ENCODE measurements at regions not wholly inside any gene's neighbourhood (a gene's known extent, or its start where the extent isn't known, plus 50 kb on each side); places are given as distances from the start of the nearest gene placed in this dataset.
A peak's percentile ranks its signal among the peaks of the same experiment; 100 is the strongest.

- no peak overlapping the region for H2AFZ ChIP-seq (ENCODE audit: low read depth, low read length)
- no peaks in the 10 kb centered on the region for H3K27me3 ChIP-seq (ENCODE audit: insufficient read depth, low read length)
- FAIRE-seq: no peak
- Mint-ChIP-seq H3K4me1 (ENCODE audit: low read depth, unreplicated experiment) (peaks cover 2% of the 10 kb centered on the region), H3K4me3 (ENCODE audit: unreplicated experiment) (no peak overlapping the region), H3K9me3 (ENCODE audit: unreplicated experiment) (no peaks in the 10 kb centered on the region), H3K36me3 (ENCODE audit: low read depth, unreplicated experiment) (no peaks in the 10 kb centered on the region), H3K27ac (ENCODE audit: unreplicated experiment) (no peak overlapping the region), H3K27me3 (ENCODE audit: low read depth, unreplicated experiment) (no peaks in the 10 kb centered on the region)
- DNase-seq (ENCODE audit: low read depth): no peak
- TF ChIP-seq EZH2 (IDR thresholded peaks at IDR 0.05; ENCODE audit: insufficient read depth, low read length): no peak
- TF ChIP-seq, protein P1, sequence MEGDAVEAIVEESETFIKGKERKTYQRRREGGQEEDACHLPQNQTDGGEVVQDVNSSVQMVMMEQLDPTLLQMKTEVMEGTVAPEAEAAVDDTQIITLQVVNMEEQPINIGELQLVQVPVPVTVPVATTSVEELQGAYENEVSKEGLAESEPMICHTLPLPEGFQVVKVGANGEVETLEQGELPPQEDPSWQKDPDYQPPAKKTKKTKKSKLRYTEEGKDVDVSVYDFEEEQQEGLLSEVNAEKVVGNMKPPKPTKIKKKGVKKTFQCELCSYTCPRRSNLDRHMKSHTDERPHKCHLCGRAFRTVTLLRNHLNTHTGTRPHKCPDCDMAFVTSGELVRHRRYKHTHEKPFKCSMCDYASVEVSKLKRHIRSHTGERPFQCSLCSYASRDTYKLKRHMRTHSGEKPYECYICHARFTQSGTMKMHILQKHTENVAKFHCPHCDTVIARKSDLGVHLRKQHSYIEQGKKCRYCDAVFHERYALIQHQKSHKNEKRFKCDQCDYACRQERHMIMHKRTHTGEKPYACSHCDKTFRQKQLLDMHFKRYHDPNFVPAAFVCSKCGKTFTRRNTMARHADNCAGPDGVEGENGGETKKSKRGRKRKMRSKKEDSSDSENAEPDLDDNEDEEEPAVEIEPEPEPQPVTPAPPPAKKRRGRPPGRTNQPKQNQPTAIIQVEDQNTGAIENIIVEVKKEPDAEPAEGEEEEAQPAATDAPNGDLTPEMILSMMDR (IDR thresholded peaks at IDR 0.05; ENCODE audit: insufficient read depth, low read depth, low read length): no peak
- H3K36me3 ChIP-seq (ENCODE audit: insufficient read depth, low read length): no peaks in the 10 kb centered on the region
- H3K9ac ChIP-seq (ENCODE audit: low read length): no peak overlapping the region
- H3K9me3 ChIP-seq (ENCODE audit: insufficient read depth, low read depth, low read length): no peaks in the 10 kb centered on the region
- H3K27ac ChIP-seq (ENCODE audit: low read depth, low read length): no peak overlapping the region
- H3K4me2 ChIP-seq (ENCODE audit: low read length): no peak overlapping the region
- H4K20me1 ChIP-seq (ENCODE audit: insufficient read depth, low read length): no peaks in the 10 kb centered on the region
- H3K4me3 ChIP-seq (ENCODE audit: insufficient read depth, low read depth, low read length): no peak overlapping the region
- H3K79me2 ChIP-seq (ENCODE audit: insufficient read depth, low read length): no peaks in the 10 kb centered on the region
- H3K4me1 ChIP-seq (ENCODE audit: insufficient read depth, low read length): no peaks in the 10 kb centered on the region
These were observed 1518.1 kb upstream of the ZEB2 start for GRCh38 chr2:146038014-146038413.

- H3K27ac Mint-ChIP-seq (ENCODE audit: unreplicated experiment): no peak overlapping the region
- DNase-seq (ENCODE audit: low read depth): peak; percentile 80
- H3K36me3 Mint-ChIP-seq (ENCODE audit: low read depth, unreplicated experiment): no peaks in the 10 kb centered on the region
These were observed 1517.5 kb upstream of the ZEB2 start for GRCh38 chr2:146037334-146037870.

GRCh38 chr2:146031158-146031557 is 1511.2 kb upstream of the ZEB2 start:
- Histone ChIP-seq H3K36me3 (ENCODE audit: insufficient read depth, low read length) (no peaks in the 10 kb centered on the region), H2AFZ (ENCODE audit: low read depth, low read length) (no peak overlapping the region), H3K4me3 (ENCODE audit: insufficient read depth, low read depth, low read length) (no peak overlapping the region), H3K27me3 (ENCODE audit: insufficient read depth, low read length) (no peaks in the 10 kb centered on the region), H3K9ac (ENCODE audit: low read length) (no peak overlapping the region), H4K20me1 (ENCODE audit: insufficient read depth, low read length) (no peaks in the 10 kb centered on the region), H3K4me2 (ENCODE audit: low read length) (no peak overlapping the region), H3K4me1 (ENCODE audit: insufficient read depth, low read length) (no peaks in the 10 kb centered on the region), H3K9me3 (ENCODE audit: insufficient read depth, low read depth, low read length) (no peaks in the 10 kb centered on the region), H3K79me2 (ENCODE audit: insufficient read depth, low read length) (no peaks in the 10 kb centered on the region), H3K27ac (ENCODE audit: low read depth, low read length) (no peak overlapping the region)
- DNase-seq (ENCODE audit: low read depth): no peak
- Mint-ChIP-seq H3K9me3 (ENCODE audit: unreplicated experiment) (no peaks in the 10 kb centered on the region), H3K4me1 (ENCODE audit: low read depth, unreplicated experiment) (peaks cover 4% of the 10 kb centered on the region), H3K4me3 (ENCODE audit: unreplicated experiment) (no peak overlapping the region), H3K27me3 (ENCODE audit: low read depth, unreplicated experiment) (no peaks in the 10 kb centered on the region), H3K36me3 (ENCODE audit: low read depth, unreplicated experiment) (no peaks in the 10 kb centered on the region), H3K27ac (ENCODE audit: unreplicated experiment) (peak overlapping the region; percentile 69)
- no peak for FAIRE-seq
- TF ChIP-seq EZH2 (IDR thresholded peaks at IDR 0.05; ENCODE audit: insufficient read depth, low read length): no peak
- TF ChIP-seq, protein P1 (IDR thresholded peaks at IDR 0.05; ENCODE audit: insufficient read depth, low read depth, low read length): no peak

More at GRCh38 chr2:146037334-146037870, 1517.5 kb upstream of the ZEB2 start:
- Mint-ChIP-seq H3K27me3 (ENCODE audit: low read depth, unreplicated experiment) (no peaks in the 10 kb centered on the region), H3K4me3 (ENCODE audit: unreplicated experiment) (no peak overlapping the region), H3K4me1 (ENCODE audit: low read depth, unreplicated experiment) (peaks cover 2% of the 10 kb centered on the region), H3K9me3 (ENCODE audit: unreplicated experiment) (no peaks in the 10 kb centered on the region)
- Histone ChIP-seq H3K9ac (ENCODE audit: low read length) (no peak overlapping the region), H2AFZ (ENCODE audit: low read depth, low read length) (peak overlapping the region; percentile 30), H3K79me2 (ENCODE audit: insufficient read depth, low read length) (no peaks in the 10 kb centered on the region), H4K20me1 (ENCODE audit: insufficient read depth, low read length) (no peaks in the 10 kb centered on the region), H3K4me3 (ENCODE audit: insufficient read depth, low read depth, low read length) (no peak overlapping the region), H3K36me3 (ENCODE audit: insufficient read depth, low read length) (no peaks in the 10 kb centered on the region), H3K4me2 (ENCODE audit: low read length) (no peak overlapping the region), H3K27ac (ENCODE audit: low read depth, low read length) (no peak overlapping the region), H3K9me3 (ENCODE audit: insufficient read depth, low read depth, low read length) (no peaks in the 10 kb centered on the region), H3K27me3 (ENCODE audit: insufficient read depth, low read length) (no peaks in the 10 kb centered on the region), H3K4me1 (ENCODE audit: insufficient read depth, low read length) (no peaks in the 10 kb centered on the region)
- FAIRE-seq: no peak
- no peak for TF ChIP-seq EZH2 (IDR thresholded peaks at IDR 0.05; ENCODE audit: insufficient read depth, low read length)
- TF ChIP-seq, protein P1 (IDR thresholded peaks at IDR 0.05; ENCODE audit: insufficient read depth, low read depth, low read length): no peak

All from astrocyte (in vitro differentiated cells and primary cell).